ENCODE measurements at regions not wholly inside any gene's neighbourhood (a gene's known extent, or its start where the extent isn't known, plus 50 kb on each side); places are given as distances from the start of the nearest gene placed in this dataset.

GRCh38 chr1:56329970-56330369 lies 249.4 kb downstream of the PLPP3 start:
- TF ChIP-seq, protein P1, sequence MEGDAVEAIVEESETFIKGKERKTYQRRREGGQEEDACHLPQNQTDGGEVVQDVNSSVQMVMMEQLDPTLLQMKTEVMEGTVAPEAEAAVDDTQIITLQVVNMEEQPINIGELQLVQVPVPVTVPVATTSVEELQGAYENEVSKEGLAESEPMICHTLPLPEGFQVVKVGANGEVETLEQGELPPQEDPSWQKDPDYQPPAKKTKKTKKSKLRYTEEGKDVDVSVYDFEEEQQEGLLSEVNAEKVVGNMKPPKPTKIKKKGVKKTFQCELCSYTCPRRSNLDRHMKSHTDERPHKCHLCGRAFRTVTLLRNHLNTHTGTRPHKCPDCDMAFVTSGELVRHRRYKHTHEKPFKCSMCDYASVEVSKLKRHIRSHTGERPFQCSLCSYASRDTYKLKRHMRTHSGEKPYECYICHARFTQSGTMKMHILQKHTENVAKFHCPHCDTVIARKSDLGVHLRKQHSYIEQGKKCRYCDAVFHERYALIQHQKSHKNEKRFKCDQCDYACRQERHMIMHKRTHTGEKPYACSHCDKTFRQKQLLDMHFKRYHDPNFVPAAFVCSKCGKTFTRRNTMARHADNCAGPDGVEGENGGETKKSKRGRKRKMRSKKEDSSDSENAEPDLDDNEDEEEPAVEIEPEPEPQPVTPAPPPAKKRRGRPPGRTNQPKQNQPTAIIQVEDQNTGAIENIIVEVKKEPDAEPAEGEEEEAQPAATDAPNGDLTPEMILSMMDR (IDR thresholded peaks at IDR 0.05; ENCODE audit: extremely low read depth, insufficient read depth, missing control alignments): no peak
- in situ Hi-C loops (cut with MboI; ENCODE audit: low pct_unique_long_range_greater_than_20kb, low sequenced_read_pairs, unreplicated experiment): no loop called here
- DNase-seq (ENCODE audit: low spot score): no peak

GRCh38 chr1:56327195-56327594 lies 252.2 kb downstream of the PLPP3 start:
- in situ Hi-C loops (cut with MboI; ENCODE audit: low pct_unique_long_range_greater_than_20kb, low sequenced_read_pairs, unreplicated experiment): no loop called here
- TF ChIP-seq, protein P1 (IDR thresholded peaks at IDR 0.05; ENCODE audit: extremely low read depth, insufficient read depth, missing control alignments): no peak
- no peak for DNase-seq (ENCODE audit: low spot score)

- in situ Hi-C loops (cut with MboI; ENCODE audit: low pct_unique_long_range_greater_than_20kb, low sequenced_read_pairs, unreplicated experiment): no loop called here
- DNase-seq (ENCODE audit: low spot score): no peak
- TF ChIP-seq, protein P1 (IDR thresholded peaks at IDR 0.05; ENCODE audit: extremely low read depth, insufficient read depth, missing control alignments): no peak
These were observed 253.3 kb downstream of the PLPP3 start for GRCh38 chr1:56326056-56326455.

GRCh38 chr1:56324504-56324903 lies 254.9 kb downstream of the PLPP3 start:
- DNase-seq (ENCODE audit: low spot score): no peak
- TF ChIP-seq, protein P1 (IDR thresholded peaks at IDR 0.05; ENCODE audit: extremely low read depth, insufficient read depth, missing control alignments): no peak
- in situ Hi-C loops (cut with MboI; ENCODE audit: low pct_unique_long_range_greater_than_20kb, low sequenced_read_pairs, unreplicated experiment): no loop called here

DNA sequence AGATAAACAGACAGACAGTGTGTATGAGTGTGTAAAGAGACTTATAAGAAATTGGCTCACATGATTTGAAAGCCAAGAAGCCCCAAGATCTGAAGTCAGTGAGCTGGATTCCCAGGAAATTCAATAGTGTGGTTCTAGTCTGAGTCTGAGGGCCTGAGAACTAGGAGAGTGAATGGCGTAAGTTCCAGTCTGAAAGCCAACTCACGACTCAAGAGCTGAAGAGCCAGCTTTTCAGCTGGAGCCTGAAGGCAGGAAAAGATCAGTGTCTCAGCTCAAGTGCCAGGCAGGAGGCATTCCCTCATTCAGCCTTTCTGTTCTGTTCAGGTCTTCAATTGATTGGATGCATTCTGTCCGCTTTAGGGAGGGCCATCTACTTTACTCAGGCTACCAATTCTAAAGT lies 257.2 kb downstream of the PLPP3 start:
- DNase-seq (ENCODE audit: low spot score): no peak
- TF ChIP-seq, protein P1 (IDR thresholded peaks at IDR 0.05; ENCODE audit: extremely low read depth, insufficient read depth, missing control alignments): no peak
- in situ Hi-C loops (cut with MboI; ENCODE audit: low pct_unique_long_range_greater_than_20kb, low sequenced_read_pairs, unreplicated experiment): no loop called here

DNA sequence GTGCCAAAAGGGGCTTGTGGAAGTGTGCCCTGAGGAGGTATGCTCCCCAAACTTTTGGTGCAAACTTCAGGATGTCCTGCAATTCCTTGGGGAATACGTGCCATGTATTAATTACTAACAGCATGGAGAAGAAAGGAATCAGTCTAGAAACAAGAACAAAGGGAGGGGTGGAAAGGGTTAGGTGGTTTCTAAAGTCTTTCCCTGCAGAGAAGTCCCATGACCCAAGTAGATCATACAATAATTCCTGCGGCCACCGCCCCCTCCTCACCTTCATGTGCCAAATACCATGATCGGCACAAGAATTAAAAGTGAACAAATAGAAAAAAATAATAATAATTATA lies 258.2 kb downstream of the PLPP3 start:
- in situ Hi-C loops (cut with MboI; ENCODE audit: low pct_unique_long_range_greater_than_20kb, low sequenced_read_pairs, unreplicated experiment): no loop called here

More for the DNA sequence above, 258.2 kb downstream of the PLPP3 start:
- DNase-seq (ENCODE audit: low spot score): no peak
- TF ChIP-seq, protein P1 (IDR thresholded peaks at IDR 0.05; ENCODE audit: extremely low read depth, insufficient read depth, missing control alignments): no peak
